ENCODE measurements at regions not wholly inside any gene's neighbourhood (a gene's known extent, or its start where the extent isn't known, plus 50 kb on each side); places are given as distances from the start of the nearest gene placed in this dataset.

GRCh38 chr3:5035113-5035512, 55.9 kb downstream of the BHLHE40 start:
- intact Hi-C loops (cut with DNase I; ENCODE audit: low total_unique reads): no loop called here
- TF ChIP-seq POLR2AphosphoS5 (IDR thresholded peaks at IDR 0.05) (no peak), POLR2A (IDR thresholded peaks at IDR 0.05) (no peak), CTCF (IDR thresholded peaks at IDR 0.05) (no peak)

GRCh38 chr3:5035692-5036391, 56.6 kb downstream of the BHLHE40 start:
- no peak for DNase-seq (ENCODE audit: low spot score in 2 of 2)
- intact Hi-C loops (cut with DNase I; ENCODE audit: low total_unique reads): no loop called here
- no peaks in the 10 kb centered on the region for H3K36me3 ChIP-seq
- TF ChIP-seq CTCF (IDR thresholded peaks at IDR 0.05) (no peak), POLR2AphosphoS5 (IDR thresholded peaks at IDR 0.05) (no peak), POLR2A (IDR thresholded peaks at IDR 0.05) (no peak)
- H3K27ac ChIP-seq: no peak overlapping the region
- H3K9me3 ChIP-seq: no peaks in the 10 kb centered on the region
- H3K27me3 ChIP-seq: no peaks in the 10 kb centered on the region
- no peaks in the 10 kb centered on the region for H3K4me1 ChIP-seq
- H3K4me3 ChIP-seq: no peak overlapping the region

More at GRCh38 chr3:5035113-5035512, 55.9 kb downstream of the BHLHE40 start:
- H3K27me3 ChIP-seq: no peaks in the 10 kb centered on the region
- no peak overlapping the region for H3K27ac ChIP-seq
- H3K9me3 ChIP-seq: no peaks in the 10 kb centered on the region
- no peaks in the 10 kb centered on the region for H3K4me1 ChIP-seq
- no peak overlapping the region for H3K4me3 ChIP-seq
- no peak for DNase-seq (ENCODE audit: low spot score in 2 of 2)
- H3K36me3 ChIP-seq: no peaks in the 10 kb centered on the region

- H3K4me3 ChIP-seq: no peak overlapping the region
- H3K27ac ChIP-seq: no peak overlapping the region
- H3K36me3 ChIP-seq: no peaks in the 10 kb centered on the region
- intact Hi-C loops (cut with DNase I; ENCODE audit: low total_unique reads): no loop called here
- H3K4me1 ChIP-seq: no peaks in the 10 kb centered on the region
- DNase-seq (ENCODE audit: low spot score in 2 of 2): no peak
- H3K27me3 ChIP-seq: no peaks in the 10 kb centered on the region
- TF ChIP-seq POLR2A (IDR thresholded peaks at IDR 0.05): no peak
- TF ChIP-seq POLR2AphosphoS5 (IDR thresholded peaks at IDR 0.05): no peak
- no peak for TF ChIP-seq CTCF (IDR thresholded peaks at IDR 0.05)
- H3K9me3 ChIP-seq: no peaks in the 10 kb centered on the region
Measured at GRCh38 chr3:5036392-5036766, 57.1 kb downstream of the BHLHE40 start.

- intact Hi-C loops (cut with DNase I; ENCODE audit: low total_unique reads): no loop called here
- Histone ChIP-seq H3K4me1 (no peaks in the 10 kb centered on the region), H3K27me3 (no peaks in the 10 kb centered on the region), H3K4me3 (no peak overlapping the region), H3K27ac (no peak overlapping the region), H3K9me3 (no peaks in the 10 kb centered on the region), H3K36me3 (no peaks in the 10 kb centered on the region)
- TF ChIP-seq CTCF (IDR thresholded peaks at IDR 0.05) (no peak), POLR2AphosphoS5 (IDR thresholded peaks at IDR 0.05) (no peak), POLR2A (IDR thresholded peaks at IDR 0.05) (no peak)
- no peak for DNase-seq (ENCODE audit: low spot score in 2 of 2)
Measured at GRCh38 chr3:5036858-5037257, 57.6 kb downstream of the BHLHE40 start.

- H3K27me3 ChIP-seq: no peaks in the 10 kb centered on the region
- intact Hi-C loops (cut with DNase I; ENCODE audit: low total_unique reads): no loop called here
- no peak overlapping the region for H3K27ac ChIP-seq
- no peak for DNase-seq (ENCODE audit: low spot score in 2 of 2)
- H3K36me3 ChIP-seq: no peaks in the 10 kb centered on the region
- no peak overlapping the region for H3K4me3 ChIP-seq
- no peak for TF ChIP-seq CTCF (IDR thresholded peaks at IDR 0.05)
- TF ChIP-seq POLR2A (IDR thresholded peaks at IDR 0.05): no peak
- no peak for TF ChIP-seq POLR2AphosphoS5 (IDR thresholded peaks at IDR 0.05)
- H3K4me1 ChIP-seq: no peaks in the 10 kb centered on the region
- H3K9me3 ChIP-seq: no peaks in the 10 kb centered on the region
Measured at GRCh38 chr3:5039585-5039984, 60.3 kb downstream of the BHLHE40 start.
